H1 (cell line): ENCODE measurements at regions not wholly inside any gene's neighbourhood (a gene's known extent, or its start where the extent isn't known, plus 50 kb on each side); places are given as distances from the start of the nearest gene placed in this dataset.

Experiments used
- BACH1 ChIP-seq: IDR thresholded peaks from 2 replicates; pipeline ENCODE4 v1.6.1; 2012; ENCODE audit warnings: low read length, improper control_type of control experiment
- BRCA1 ChIP-seq: IDR thresholded peaks from 2 replicates; pipeline ENCODE4 v1.6.1; 2012; ENCODE audit warnings: low read depth, low read length, improper control_type of control experiment
- CREB1 ChIP-seq: IDR thresholded peaks from 2 replicates; pipeline ENCODE4 v1.6.1; 2012; ENCODE audit warnings: inconsistent platforms
- CTCF ChIP-seq, 3 experiments: IDR thresholded peaks; 1 replicate in 2 of 3; 2 replicates in 1 of 3; pipeline versions ENCODE4 v1.5.1 to v1.6.1; 2011; ENCODE audit warnings: low read length in 3 of 3, mild to moderate bottlenecking in 3 of 3, inconsistent platforms in 2 of 3, low read depth in 1 of 3, moderate library complexity in 1 of 3; ENCODE audit not compliant: insufficient read depth in 1 of 3; ENCODE audit errors: control extremely low read depth in 1 of 3
- E2F6 ChIP-seq: IDR thresholded peaks from 2 replicates; pipeline ENCODE4 v1.6.1; 2012; ENCODE audit warnings: inconsistent platforms
- JUN ChIP-seq: IDR thresholded peaks from 2 replicates; pipeline ENCODE4 v1.6.1; 2011; ENCODE audit warnings: low read depth, mild to moderate bottlenecking, improper control_type of control experiment, low read length
- KDM4A ChIP-seq: IDR thresholded peaks from one replicate; pipeline ENCODE4 v1.7.1; 2012; ENCODE audit warnings: low read depth, mild to moderate bottlenecking, moderate library complexity, low read length, inconsistent platforms; ENCODE audit not compliant: severe bottlenecking
- MAFK ChIP-seq: IDR thresholded peaks from 2 replicates; pipeline ENCODE4 v1.6.1; 2012; ENCODE audit warnings: low read depth, mild to moderate bottlenecking, improper control_type of control experiment, low read length
- MAX ChIP-seq: IDR thresholded peaks from 2 replicates; pipeline ENCODE4 v1.6.1; 2012; ENCODE audit warnings: inconsistent platforms
- SAP30 ChIP-seq: fragments of 300-600 bp; sonication (generic); IDR thresholded peaks from 2 replicates; pipeline ENCODE4 v1.7.1; 2012; ENCODE audit warnings: low read length, moderate library complexity, mild to moderate bottlenecking, inconsistent platforms; ENCODE audit not compliant: insufficient read depth, insufficient replicate concordance
- SIN3A ChIP-seq, 2 experiments: IDR thresholded peaks in 1 of 2; conservative IDR thresholded peaks in 1 of 2; 2 replicates each; pipeline ENCODE4 v1.6.1; 2011 to 2012; ENCODE audit warnings: low read length in 2 of 2, improper control_type of control experiment in 1 of 2, low read depth in 1 of 2, mild to moderate bottlenecking in 1 of 2
- SIRT6 ChIP-seq: IDR thresholded peaks from one replicate; pipeline ENCODE4 v1.7.1; 2012; ENCODE audit warnings: low read length, inconsistent platforms
- SP4 ChIP-seq: IDR thresholded peaks from 2 replicates; pipeline ENCODE4 v1.6.1; 2012; ENCODE audit warnings: low read length, inconsistent platforms
- SRF ChIP-seq: IDR thresholded peaks from 2 replicates; pipeline ENCODE4 v1.6.1; 2011; ENCODE audit warnings: mild to moderate bottlenecking, low read depth, low read length, moderate library complexity
- TAF7 ChIP-seq: optimal IDR thresholded peaks from 2 replicates; pipeline ENCODE3; 2011; ENCODE audit warnings: low read depth, mild to moderate bottlenecking, inconsistent platforms, low read length, moderate library complexity, borderline replicate concordance
- YY1 ChIP-seq: IDR thresholded peaks from 2 replicates; pipeline ENCODE4 v1.6.1; 2011; ENCODE audit warnings: low read depth, mild to moderate bottlenecking, low read length

- TF ChIP-seq E2F6 (no peak), SAP30 (no peak), TAF7 (no peak), CREB1 (0 out of 2 replicates have a peak, but pooled peaks have one; percentile 28), CTCF (IDR thresholded peaks at IDR 0.05; ENCODE audit: control extremely low read depth in 1 of 3, insufficient read depth in 1 of 3, low read depth in 1 of 3, low read length in 3 of 3) (peak; percentile 69 to 97 (median 85)), SP4 (no peak), KDM4A (no peak), BACH1 (no peak), SIRT6 (no peak), MAX (no peak), SIN3A (conservative IDR thresholded peaks at IDR 0.05 in 1 of 2, IDR thresholded peaks at IDR 0.05 in 1 of 2; ENCODE audit: low read depth in 1 of 2, low read length in 2 of 2) (peak in 1 of 2 experiments; percentile 70; a peak in 1 of 4 replicates), JUN (no peak), MAFK (no peak), BRCA1 (no peak), SRF (no peak), YY1 (peak; percentile 70; the same call in 1 of the 2 replicates)
Observed at GRCh38 chr12:107917912-107918800, 143.7 kb downstream of the ASCL4 start (continued).
